ENCODE measurements at regions not wholly inside any gene's neighbourhood (a gene's known extent, or its start where the extent isn't known, plus 50 kb on each side); places are given as distances from the start of the nearest gene placed in this dataset.

DNA sequence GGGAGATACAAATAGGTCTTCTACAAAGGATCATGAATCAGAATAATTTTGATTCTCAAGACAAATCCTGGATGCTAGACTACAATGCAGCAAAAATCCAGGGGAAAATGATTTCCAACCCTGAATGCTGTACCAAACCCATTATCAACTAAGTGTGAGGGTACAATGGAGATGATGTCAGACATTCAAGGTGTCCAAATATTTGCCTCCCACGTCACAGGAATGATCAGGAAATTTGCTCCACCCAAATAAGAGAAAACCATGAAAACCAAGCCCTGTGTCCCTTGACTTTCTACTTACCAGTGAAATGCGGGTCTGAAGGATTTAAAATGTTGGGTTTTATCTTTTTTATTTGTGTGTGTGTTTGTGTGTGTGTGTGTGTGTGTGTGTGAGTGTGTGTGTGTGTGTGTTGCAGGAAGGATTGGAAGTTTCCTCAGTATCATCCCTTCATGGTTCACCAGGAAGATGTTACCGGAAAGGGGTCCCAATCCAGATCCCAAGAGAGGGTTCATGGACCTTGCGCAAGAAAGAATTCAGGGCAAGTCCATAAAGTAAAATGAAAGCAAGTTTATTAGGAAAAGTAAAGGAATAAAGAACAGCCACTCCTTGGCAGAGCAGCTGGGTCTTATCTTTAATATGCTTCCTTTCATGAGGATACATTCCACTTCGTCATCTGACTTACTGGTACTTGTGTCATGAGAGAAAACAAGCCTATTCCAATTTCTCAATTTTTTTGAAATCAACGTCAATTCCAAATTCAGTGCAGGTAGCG, 61.1 kb upstream of the ID2 start:
- TF ChIP-seq, protein P1, sequence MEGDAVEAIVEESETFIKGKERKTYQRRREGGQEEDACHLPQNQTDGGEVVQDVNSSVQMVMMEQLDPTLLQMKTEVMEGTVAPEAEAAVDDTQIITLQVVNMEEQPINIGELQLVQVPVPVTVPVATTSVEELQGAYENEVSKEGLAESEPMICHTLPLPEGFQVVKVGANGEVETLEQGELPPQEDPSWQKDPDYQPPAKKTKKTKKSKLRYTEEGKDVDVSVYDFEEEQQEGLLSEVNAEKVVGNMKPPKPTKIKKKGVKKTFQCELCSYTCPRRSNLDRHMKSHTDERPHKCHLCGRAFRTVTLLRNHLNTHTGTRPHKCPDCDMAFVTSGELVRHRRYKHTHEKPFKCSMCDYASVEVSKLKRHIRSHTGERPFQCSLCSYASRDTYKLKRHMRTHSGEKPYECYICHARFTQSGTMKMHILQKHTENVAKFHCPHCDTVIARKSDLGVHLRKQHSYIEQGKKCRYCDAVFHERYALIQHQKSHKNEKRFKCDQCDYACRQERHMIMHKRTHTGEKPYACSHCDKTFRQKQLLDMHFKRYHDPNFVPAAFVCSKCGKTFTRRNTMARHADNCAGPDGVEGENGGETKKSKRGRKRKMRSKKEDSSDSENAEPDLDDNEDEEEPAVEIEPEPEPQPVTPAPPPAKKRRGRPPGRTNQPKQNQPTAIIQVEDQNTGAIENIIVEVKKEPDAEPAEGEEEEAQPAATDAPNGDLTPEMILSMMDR (conservative IDR thresholded peaks at IDR 0.05) = no peak
- Histone ChIP-seq H3K27ac (ENCODE audit: low read depth, low read length) (no peak overlapping the region), H3K27me3 (ENCODE audit: control insufficient read depth, insufficient read depth, low read length, poor library complexity, severe bottlenecking) (no peaks in the 10 kb centered on the region), H3K9me3 (ENCODE audit: control insufficient read depth, low read length) (no peaks in the 10 kb centered on the region), H3K36me3 (ENCODE audit: control insufficient read depth, insufficient read depth, low read length) (no peaks in the 10 kb centered on the region), H3K4me3 (ENCODE audit: low read length) (no peak overlapping the region), H3K4me1 (ENCODE audit: control insufficient read depth, insufficient read depth, low read length) (no peaks in the 10 kb centered on the region), H3K9ac (ENCODE audit: extremely low read depth, low read length, poor library complexity, severe bottlenecking) (no peak overlapping the region)
- Mint-ChIP-seq H3K27ac (no peak overlapping the region), H3K9me3 (no peaks in the 10 kb centered on the region), H3K4me3 (no peak overlapping the region), H3K27me3 (ENCODE audit: insufficient read depth) (peaks cover 10% of the 10 kb centered on the region), H3K4me1 (no peaks in the 10 kb centered on the region), H3K36me3 (ENCODE audit: low read depth) (no peaks in the 10 kb centered on the region)
- DNase-seq = no peak
- 96 to 98% methylated on average over 6 to 7 of the region's 7 CpGs for WGBS, 2 experiments (ENCODE audit: insufficient coverage in 1 of 2, insufficient read length in 1 of 2)

DNA sequence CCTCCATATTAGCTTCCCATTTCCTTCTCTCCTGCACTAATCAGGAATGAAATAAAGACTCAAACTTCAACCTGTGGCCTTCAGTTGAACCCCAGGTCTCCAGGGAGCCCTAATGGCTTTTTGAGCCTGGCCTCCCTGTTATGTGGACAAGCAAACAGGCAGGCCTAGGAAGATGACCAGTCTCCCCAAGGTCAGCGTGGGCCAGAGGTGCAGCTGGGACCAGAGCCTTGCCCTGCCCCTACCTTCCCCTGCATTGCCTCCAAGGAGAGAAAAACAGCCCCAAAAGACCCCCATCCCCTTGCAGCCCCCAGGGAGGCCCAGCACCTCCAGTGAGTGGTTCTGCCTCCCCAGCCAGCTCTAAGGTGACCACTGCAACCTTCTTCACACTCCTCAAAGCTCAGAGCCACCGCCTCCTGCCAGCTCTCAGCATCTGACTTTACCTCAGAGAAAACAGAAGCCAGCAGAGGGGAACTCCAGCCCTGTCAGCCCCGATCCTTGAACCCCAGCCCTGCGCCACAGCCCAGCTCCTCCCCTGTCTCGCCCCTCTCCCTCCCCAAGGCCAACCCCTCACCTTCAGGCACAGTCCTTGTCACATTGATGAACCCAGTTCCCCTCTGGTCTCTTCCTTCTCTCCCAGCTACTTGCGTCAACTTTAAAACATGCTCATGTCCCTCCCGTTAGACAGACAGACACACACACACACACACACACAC, 59.5 kb upstream of the ID2 start:
- no peak for DNase-seq
- H3K36me3 Mint-ChIP-seq (ENCODE audit: low read depth) = no peaks in the 10 kb centered on the region
- H3K27me3 Mint-ChIP-seq (ENCODE audit: insufficient read depth) = peaks cover 4% of the 10 kb centered on the region
- Histone ChIP-seq H3K9ac (ENCODE audit: extremely low read depth, low read length, poor library complexity, severe bottlenecking) (no peak overlapping the region), H3K4me3 (ENCODE audit: low read length) (no peak overlapping the region), H3K27ac (ENCODE audit: low read depth, low read length) (no peak overlapping the region), H3K36me3 (ENCODE audit: control insufficient read depth, insufficient read depth, low read length) (no peaks in the 10 kb centered on the region), H3K4me1 (ENCODE audit: control insufficient read depth, insufficient read depth, low read length) (no peaks in the 10 kb centered on the region), H3K9me3 (ENCODE audit: control insufficient read depth, low read length) (no peaks in the 10 kb centered on the region), H3K27me3 (ENCODE audit: control insufficient read depth, insufficient read depth, low read length, poor library complexity, severe bottlenecking) (no peaks in the 10 kb centered on the region)
- no peaks in the 10 kb centered on the region for H3K4me1 Mint-ChIP-seq
- H3K27ac Mint-ChIP-seq = no peak overlapping the region
- no peak overlapping the region for H3K4me3 Mint-ChIP-seq
- TF ChIP-seq, protein P1 (conservative IDR thresholded peaks at IDR 0.05) = no peak
- H3K9me3 Mint-ChIP-seq = no peaks in the 10 kb centered on the region
- WGBS, 2 experiments (ENCODE audit: insufficient coverage in 1 of 2, insufficient read length in 1 of 2) = 90 to 100% methylated on average over 2 to 7 of the region's 7 CpGs

DNA sequence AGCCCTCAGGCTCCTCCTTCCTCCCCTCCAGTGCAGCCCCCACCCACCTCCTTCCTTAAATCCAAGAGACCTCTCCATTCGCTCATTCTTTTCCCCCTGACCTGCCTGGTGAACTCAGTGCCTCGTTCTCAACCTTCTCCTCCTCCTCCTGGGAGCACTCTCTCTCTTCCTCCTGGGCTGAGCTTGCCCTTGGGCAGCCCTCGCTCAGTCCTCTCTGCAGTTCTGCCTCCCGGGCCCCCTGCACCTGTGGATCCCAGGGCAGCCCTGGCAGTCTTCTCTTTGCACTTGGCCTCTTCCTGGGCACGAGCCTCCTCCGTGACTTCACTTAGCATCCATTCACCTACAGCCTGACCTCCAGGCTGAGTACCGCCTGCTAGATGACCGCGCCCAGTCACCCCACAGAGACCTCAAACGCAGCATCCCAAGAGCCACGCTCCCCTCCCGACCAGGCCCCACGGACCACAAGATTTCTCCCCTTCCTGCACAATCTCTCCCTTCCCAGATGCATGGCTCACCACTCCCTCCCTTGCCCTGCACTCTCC, 58.9 kb upstream of the ID2 start:
- H3K27ac Mint-ChIP-seq = no peak overlapping the region
- H3K36me3 Mint-ChIP-seq (ENCODE audit: low read depth) = no peaks in the 10 kb centered on the region
- H3K36me3 ChIP-seq (ENCODE audit: control insufficient read depth, insufficient read depth, low read length) = no peaks in the 10 kb centered on the region
- no peak overlapping the region for H3K4me3 ChIP-seq (ENCODE audit: low read length)
- H3K9me3 Mint-ChIP-seq = no peaks in the 10 kb centered on the region
- H3K4me1 ChIP-seq (ENCODE audit: control insufficient read depth, insufficient read depth, low read length) = no peaks in the 10 kb centered on the region
- H3K27ac ChIP-seq (ENCODE audit: low read depth, low read length) = no peak overlapping the region
- H3K4me1 Mint-ChIP-seq = peaks cover 2% of the 10 kb centered on the region
- H3K27me3 Mint-ChIP-seq (ENCODE audit: insufficient read depth) = peaks cover 4% of the 10 kb centered on the region
- TF ChIP-seq, protein P1 (conservative IDR thresholded peaks at IDR 0.05) = no peak
- no peak overlapping the region for H3K4me3 Mint-ChIP-seq
- no peaks in the 10 kb centered on the region for H3K27me3 ChIP-seq (ENCODE audit: control insufficient read depth, insufficient read depth, low read length, poor library complexity, severe bottlenecking)
- no peak for DNase-seq
- H3K9me3 ChIP-seq (ENCODE audit: control insufficient read depth, low read length) = no peaks in the 10 kb centered on the region
- WGBS, 2 experiments (ENCODE audit: insufficient coverage in 1 of 2, insufficient read length in 1 of 2) = 73 to 86% methylated on average over 6 to 12 of the region's 13 CpGs
- H3K9ac ChIP-seq (ENCODE audit: extremely low read depth, low read length, poor library complexity, severe bottlenecking) = no peak overlapping the region

Measured in endodermal cell (in vitro differentiated cells).